ENCODE measurements at regions not wholly inside any gene's neighbourhood (a gene's known extent, or its start where the extent isn't known, plus 50 kb on each side); places are given as distances from the start of the nearest gene placed in this dataset.
"Not testable (repeated sequence)": the region's sequence is repeated elsewhere in the genome, so short reads cannot be mapped to it uniquely, and the experiment has no call there.

GRCh38 chr2:58594175-58594574 lies 353.1 kb upstream of the FANCL start:
- POLR2A ChIA-PET = no interaction called here
- peak; percentile 13; the same call in 1 of the 2 replicates for TF ChIP-seq CTCF (IDR thresholded peaks at IDR 0.05; ENCODE audit: insufficient read depth, low read depth, low read length)
- CTCF ChIA-PET = no interaction called here
- no peaks in the 10 kb centered on the region for H3K36me3 ChIP-seq (ENCODE audit: control insufficient read depth, insufficient read depth, low read length)
- H3K27me3 ChIP-seq (ENCODE audit: control insufficient read depth, insufficient read depth, low read length) = no peaks in the 10 kb centered on the region
- H3K4me3 ChIP-seq (ENCODE audit: low read depth, low read length) = no peak overlapping the region
- no peak for DNase-seq (ENCODE audit: low read depth)

- H3K36me3 ChIP-seq (ENCODE audit: control insufficient read depth, insufficient read depth, low read length); POLR2A ChIA-PET; DNase-seq (ENCODE audit: low read depth); H3K4me3 ChIP-seq (ENCODE audit: low read depth, low read length); CTCF ChIA-PET; H3K27me3 ChIP-seq (ENCODE audit: control insufficient read depth, insufficient read depth, low read length): not testable (repeated sequence)
Observed at GRCh38 chr2:58586178-58586577, 345.1 kb upstream of the FANCL start.

- Histone ChIP-seq H3K36me3 (ENCODE audit: control insufficient read depth, insufficient read depth, low read length) (no peaks in the 10 kb centered on the region), H3K27me3 (ENCODE audit: control insufficient read depth, insufficient read depth, low read length) (no peaks in the 10 kb centered on the region), H3K4me3 (ENCODE audit: low read depth, low read length) (no peak overlapping the region)
- no peak for TF ChIP-seq CTCF (IDR thresholded peaks at IDR 0.05; ENCODE audit: insufficient read depth, low read depth, low read length)
- POLR2A ChIA-PET = no interaction called here
- no peak for DNase-seq (ENCODE audit: low read depth)
- CTCF ChIA-PET = interaction anchor here (0.9 to 1.2 kb wide), 2 partner anchors 10 to 14 kb away, joined by 3 to 5 read pairs; no protein-coding TSS in a partner anchor
Observed at GRCh38 chr2:58585233-58585632, 344.1 kb upstream of the FANCL start.

GRCh38 chr2:58584606-58585118 lies 343.5 kb upstream of the FANCL start:
- DNase-seq (ENCODE audit: low read depth) = no peak
- Histone ChIP-seq H3K36me3 (ENCODE audit: control insufficient read depth, insufficient read depth, low read length) (no peaks in the 10 kb centered on the region), H3K27me3 (ENCODE audit: control insufficient read depth, insufficient read depth, low read length) (no peaks in the 10 kb centered on the region), H3K4me3 (ENCODE audit: low read depth, low read length) (no peak overlapping the region)
- TF ChIP-seq CTCF (IDR thresholded peaks at IDR 0.05; ENCODE audit: insufficient read depth, low read depth, low read length) = no peak
- CTCF ChIA-PET = interaction anchor here (0.9 to 1.2 kb wide), 2 partner anchors 9 to 13 kb away, joined by 3 to 5 read pairs; no protein-coding TSS in a partner anchor
- POLR2A ChIA-PET = interaction anchor here (0.7 kb wide), 1 partner anchor 96 kb away, joined by 3 read pairs; no protein-coding TSS in a partner anchor

- Histone ChIP-seq H3K4me3 (ENCODE audit: low read depth, low read length) (no peak overlapping the region), H3K36me3 (ENCODE audit: control insufficient read depth, insufficient read depth, low read length) (no peaks in the 10 kb centered on the region), H3K27me3 (ENCODE audit: control insufficient read depth, insufficient read depth, low read length) (no peaks in the 10 kb centered on the region)
- CTCF ChIA-PET = interaction anchor here (0.7 kb wide), 1 partner anchor 40 kb away, joined by 3 read pairs; no protein-coding TSS in a partner anchor
- no peak for TF ChIP-seq CTCF (IDR thresholded peaks at IDR 0.05; ENCODE audit: insufficient read depth, low read depth, low read length)
- no peak for DNase-seq (ENCODE audit: low read depth)
- POLR2A ChIA-PET = no interaction called here
Observed at GRCh38 chr2:58578276-58578675, 337.2 kb upstream of the FANCL start.

GRCh38 chr2:58574873-58575272 lies 333.7 kb upstream of the FANCL start:
- CTCF ChIA-PET = interaction anchor here (0.6 to 1.6 kb wide), 3 partner anchors 10 to 106 kb away, joined by 3 to 5 read pairs (median 3); no protein-coding TSS in a partner anchor
- H3K36me3 ChIP-seq (ENCODE audit: control insufficient read depth, insufficient read depth, low read length) = no peaks in the 10 kb centered on the region
- no peaks in the 10 kb centered on the region for H3K27me3 ChIP-seq (ENCODE audit: control insufficient read depth, insufficient read depth, low read length)
- no peak for DNase-seq (ENCODE audit: low read depth)
- no peak overlapping the region for H3K4me3 ChIP-seq (ENCODE audit: low read depth, low read length)
- no peak for TF ChIP-seq CTCF (IDR thresholded peaks at IDR 0.05; ENCODE audit: insufficient read depth, low read depth, low read length)
- POLR2A ChIA-PET = no interaction called here
